ENCODE measurements at regions not wholly inside any gene's neighbourhood (a gene's known extent, or its start where the extent isn't known, plus 50 kb on each side); places are given as distances from the start of the nearest gene placed in this dataset.

DNA sequence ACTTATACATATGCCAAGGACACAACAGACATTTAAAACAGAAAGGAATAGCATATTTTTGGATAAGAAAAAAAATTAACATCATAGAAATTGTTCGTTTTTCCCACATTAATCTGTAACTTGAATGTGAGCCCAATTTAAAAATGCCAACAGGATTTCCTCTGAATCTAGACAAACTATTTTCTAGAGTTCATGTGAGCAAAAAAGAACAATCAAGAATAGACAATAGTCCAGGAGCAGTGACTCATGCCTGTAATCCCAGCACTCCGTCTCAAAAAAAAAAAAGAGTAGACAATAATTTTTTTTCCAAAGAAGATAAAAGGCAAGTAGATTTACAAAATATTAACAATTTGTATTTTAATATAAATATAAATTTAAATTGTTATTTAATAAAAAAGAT is 73.7 kb upstream of the DUSP21 start:
- no peaks in the 10 kb centered on the region for H3K36me3 ChIP-seq (ENCODE audit: control insufficient read depth in 1 of 2, insufficient read depth in 2 of 2, low read length in 2 of 2)
- DNase-seq (ENCODE audit: low read depth, low spot score) (no peak), ATAC-seq (no peak)
- intact Hi-C loops (cut with micrococcal nuclease) = no loop called here
- CTCF ChIA-PET = no interaction called here
- H3K27ac ChIP-seq (ENCODE audit: low read depth, low read length) = no peak overlapping the region
- no peaks in the 10 kb centered on the region for H3K27me3 ChIP-seq (ENCODE audit: insufficient read depth, low read length)
- H3K4me1 ChIP-seq (ENCODE audit: control insufficient read depth in 1 of 2, insufficient read depth in 2 of 2, low read length in 2 of 2) = no peaks in the 10 kb centered on the region
- no peak overlapping the region for H2AFZ ChIP-seq (ENCODE audit: low read depth, low read length, poor library complexity, severe bottlenecking)
- RAD21 ChIA-PET (ENCODE audit: low non-redundant PET in 1 of 2, low total read pairs in 2 of 2, uncharacterized antibody in 2 of 2, unreplicated experiment in 2 of 2) = no interaction called here
- H4K20me1 ChIP-seq (ENCODE audit: insufficient read depth) = no peaks in the 10 kb centered on the region
- no peak overlapping the region for H3K4me2 ChIP-seq (ENCODE audit: low read length)
- H3K9me2 ChIP-seq (ENCODE audit: insufficient read depth) = no peaks in the 10 kb centered on the region
- no peaks in the 10 kb centered on the region for H3K79me2 ChIP-seq (ENCODE audit: insufficient read depth, low read length)
- no TSS peak for BruUV-seq (replicated peaks)
- no peak overlapping the region for H3K4me3 ChIP-seq (replicated peaks in 1 of 2; ENCODE audit: low read depth in 1 of 2, low read length in 2 of 2)
- POLR2A ChIA-PET = no interaction called here
- H3K9me3 ChIP-seq (ENCODE audit: control insufficient read depth in 1 of 2, insufficient read depth in 1 of 2, low read depth in 1 of 2, low read length in 2 of 2) = no peaks in the 10 kb centered on the region
- no peak overlapping the region for H3K9ac ChIP-seq (ENCODE audit: low read length)
- TF ChIP-seq EZH2 (IDR thresholded peaks at IDR 0.05) (no peak), ZNF274 (IDR thresholded peaks at IDR 0.05; ENCODE audit: low read depth, low read length) (no peak), YY1 (IDR thresholded peaks at IDR 0.05; ENCODE audit: extremely low read depth, insufficient replicate concordance, low read depth, low read length) (no peak), RAD21 (IDR thresholded peaks at IDR 0.05; ENCODE audit: low read depth) (no peak)

GRCh38 chrX:44767308-44767707 is 76.5 kb upstream of the DUSP21 start:
- intact Hi-C loops (cut with micrococcal nuclease) = no loop called here
- Histone ChIP-seq H3K27ac (ENCODE audit: low read depth, low read length) (no peak overlapping the region), H3K79me2 (ENCODE audit: insufficient read depth, low read length) (no peaks in the 10 kb centered on the region), H3K9ac (ENCODE audit: low read length) (no peak overlapping the region), H3K4me3 (replicated peaks in 1 of 2; ENCODE audit: low read depth in 1 of 2, low read length in 2 of 2) (no peak overlapping the region), H3K27me3 (ENCODE audit: insufficient read depth, low read length) (no peaks in the 10 kb centered on the region), H4K20me1 (ENCODE audit: insufficient read depth) (no peaks in the 10 kb centered on the region), H2AFZ (ENCODE audit: low read depth, low read length, poor library complexity, severe bottlenecking) (no peak overlapping the region), H3K4me2 (ENCODE audit: low read length) (no peak overlapping the region), H3K36me3 (ENCODE audit: control insufficient read depth in 1 of 2, insufficient read depth in 2 of 2, low read length in 2 of 2) (no peaks in the 10 kb centered on the region), H3K4me1 (ENCODE audit: control insufficient read depth in 1 of 2, insufficient read depth in 2 of 2, low read length in 2 of 2) (no peaks in the 10 kb centered on the region), H3K9me2 (ENCODE audit: insufficient read depth) (no peaks in the 10 kb centered on the region), H3K9me3 (ENCODE audit: control insufficient read depth in 1 of 2, insufficient read depth in 1 of 2, low read depth in 1 of 2, low read length in 2 of 2) (no peaks in the 10 kb centered on the region)
- CTCF ChIA-PET = no interaction called here
- POLR2A ChIA-PET = no interaction called here
- BruUV-seq (replicated peaks) = no TSS peak
- DNase-seq (ENCODE audit: low read depth, low spot score) = no peak
- TF ChIP-seq ELF1 (IDR thresholded peaks at IDR 0.05; ENCODE audit: borderline replicate concordance, low read depth) = no peak
- no peak for TF ChIP-seq EZH2phosphoT487 (IDR thresholded peaks at IDR 0.05; ENCODE audit: borderline replicate concordance)
- TF ChIP-seq ZFX (IDR thresholded peaks at IDR 0.05) = no peak
- TF ChIP-seq YY1 (IDR thresholded peaks at IDR 0.05; ENCODE audit: extremely low read depth, insufficient replicate concordance, low read depth, low read length) = no peak
- no peak for TF ChIP-seq EGR1 (IDR thresholded peaks at IDR 0.05; ENCODE audit: low read depth)
- no peak for TF ChIP-seq EZH2 (IDR thresholded peaks at IDR 0.05)
- RAD21 ChIA-PET (ENCODE audit: low non-redundant PET in 1 of 2, low total read pairs in 2 of 2, uncharacterized antibody in 2 of 2, unreplicated experiment in 2 of 2) = no interaction called here
- no peak for ATAC-seq
